Endothelial cell of umbilical vein (primary cell): ENCODE measurements at regions not wholly inside any gene's neighbourhood (a gene's known extent, or its start where the extent isn't known, plus 50 kb on each side); places are given as distances from the start of the nearest gene placed in this dataset.

Experiments used
- CTCF ChIP-seq, 2 donors: IDR thresholded peaks; 1 replicate in 1 of 2; 2 replicates in 1 of 2; pipeline ENCODE4 v1.5.1; 2011; ENCODE audit warnings: low read length in 2 of 2, mild to moderate bottlenecking in 2 of 2, moderate library complexity in 2 of 2, control low read depth in 1 of 2, inconsistent platforms in 1 of 2, low read depth in 1 of 2; ENCODE audit not compliant: insufficient read depth in 1 of 2; ENCODE audit errors: extremely low read depth in 1 of 2
- EZH2 ChIP-seq: IDR thresholded peaks from 2 replicates; pipeline ENCODE4 v1.6.1; 2012; ENCODE audit warnings: borderline replicate concordance, low read depth, mild to moderate bottlenecking, moderate library complexity, low read length, inconsistent platforms; ENCODE audit not compliant: severe bottlenecking
- MAX ChIP-seq: IDR thresholded peaks from 2 replicates; pipeline ENCODE4 v1.6.1; 2011; ENCODE audit not compliant: insufficient read depth, insufficient read length

- TF ChIP-seq CTCF (IDR thresholded peaks at IDR 0.05; ENCODE audit: extremely low read depth in 1 of 2, insufficient read depth in 1 of 2, low read depth in 1 of 2, low read length in 2 of 2), result no peak
- TF ChIP-seq MAX, result no peak
- TF ChIP-seq EZH2, result no peak
These were observed 97.9 kb downstream of the SOD2 start for GRCh38 chr6:159595173-159595572.
